GM23338 (cell line): ENCODE measurements at regions not wholly inside any gene's neighbourhood (a gene's known extent, or its start where the extent isn't known, plus 50 kb on each side); places are given as distances from the start of the nearest gene placed in this dataset.

ENCODE experiments used
- ATAC-seq: fragments of 200-7000 bp; cut with Tn5 transposase; 3 replicates; pipeline ENCODE4 v1.9.1; 2020
- DNase-seq: peaks from one replicate; pipeline ENCODE4 v3.0.0-alpha.2; 2015; ENCODE audit warnings: low spot score
- H2AFZ ChIP-seq: fragments of 200-600 bp; sonication (generic); 2 replicates; pipeline ENCODE4 v1.8.0; 2016; ENCODE audit warnings: antibody characterized with exemption, mild to moderate bottlenecking, moderate library complexity
- H3F3A ChIP-seq: fragments of 200-600 bp; sonication (generic); replicated peaks from 2 replicates; pipeline ENCODE4 v1.8.0; 2017; ENCODE audit warnings: antibody characterized with exemption, mixed run types, low read depth
- H3K27ac ChIP-seq: fragments of 200-600 bp; sonication (generic); 2 replicates; pipeline ENCODE4 v1.6.1; 2016; ENCODE audit warnings: low read depth
- H3K27me3 ChIP-seq: fragments of 200-600 bp; sonication (generic); 2 replicates; pipeline ENCODE4 v1.8.0; 2016; ENCODE audit warnings: mild to moderate bottlenecking, mixed run types, moderate library complexity; ENCODE audit not compliant: insufficient read depth
- H3K36me3 ChIP-seq: fragments of 200-600 bp; sonication (generic); 2 replicates; pipeline ENCODE4 v1.8.0; 2016; ENCODE audit warnings: mild to moderate bottlenecking; ENCODE audit not compliant: insufficient read depth
- H3K4me1 ChIP-seq: fragments of 200-600 bp; sonication (generic); 2 replicates; pipeline ENCODE4 v1.8.0; 2016; ENCODE audit warnings: mild to moderate bottlenecking, moderate library complexity; ENCODE audit not compliant: insufficient read depth
- H3K4me2 ChIP-seq: fragments of 200-600 bp; sonication (generic); 2 replicates; pipeline ENCODE4 v1.7.1; 2017; ENCODE audit warnings: mixed run types
- H3K4me3 ChIP-seq: fragments of 200-600 bp; sonication (generic); 2 replicates; pipeline ENCODE4 v1.6.1; 2016; ENCODE audit warnings: mixed run types
- H3K79me2 ChIP-seq: fragments of 200-600 bp; sonication (generic); replicated peaks from 2 replicates; pipeline ENCODE4 v1.8.0; 2017; ENCODE audit warnings: mild to moderate bottlenecking; ENCODE audit not compliant: insufficient read depth
- H3K9me2 ChIP-seq: fragments of 200-600 bp; sonication (generic); 2 replicates; pipeline ENCODE4 v1.8.0; 2017; ENCODE audit not compliant: insufficient read depth
- H4K20me1 ChIP-seq: fragments of 200-600 bp; sonication (generic); replicated peaks from 2 replicates; pipeline ENCODE4 v1.8.0; 2017; ENCODE audit warnings: mild to moderate bottlenecking; ENCODE audit not compliant: insufficient read depth
- H3K27ac Mint-ChIP-seq: 2 replicates; pipeline ENCODE4 v1.8.0; 2020; ENCODE audit warnings: inconsistent platforms, mild to moderate bottlenecking, moderate library complexity, mixed read lengths
- H3K27me3 Mint-ChIP-seq: 3 replicates; pipeline ENCODE4 v1.8.0; 2022; ENCODE audit warnings: low read depth, mild to moderate bottlenecking, moderate library complexity, mixed read lengths, inconsistent platforms; ENCODE audit not compliant: insufficient read depth, poor library complexity
- H3K36me3 Mint-ChIP-seq: 3 replicates; pipeline ENCODE4 v1.8.0; 2021; ENCODE audit warnings: low read depth, mild to moderate bottlenecking, inconsistent platforms, moderate library complexity, mixed read lengths
- H3K4me1 Mint-ChIP-seq: 3 replicates; pipeline ENCODE4 v1.8.0; 2020; ENCODE audit warnings: mild to moderate bottlenecking, inconsistent platforms, mixed read lengths
- H3K4me3 Mint-ChIP-seq: 3 replicates; pipeline ENCODE4 v1.8.0; 2021; ENCODE audit warnings: moderate library complexity, mild to moderate bottlenecking, inconsistent platforms, mixed read lengths
- H3K9me3 Mint-ChIP-seq: 3 replicates; pipeline ENCODE4 v1.8.0; 2020; ENCODE audit warnings: moderate library complexity, mild to moderate bottlenecking, inconsistent platforms, mixed read lengths
- CREB1 ChIP-seq: fragments of 250-450 bp; sonication (Bioruptor Pico); IDR thresholded peaks from 2 replicates; pipeline ENCODE4 v1.5.0; 2020; ENCODE audit warnings: low read depth, mild to moderate bottlenecking, moderate library complexity
- CTCF ChIP-seq, 2 experiments: fragments of 200-600 bp in 1 of 2; sonication (generic) in 1 of 2; conservative IDR thresholded peaks; 2 replicates each; pipeline versions ENCODE4 v1.5.1 to v1.6.1; 2016 to 2017; ENCODE audit warnings: antibody characterized with exemption in 2 of 2, low read depth in 2 of 2, mild to moderate bottlenecking in 2 of 2, moderate library complexity in 1 of 2
- ETS1 ChIP-seq: IDR thresholded peaks from 2 replicates; pipeline ENCODE4 v1.6.1; 2016; ENCODE audit warnings: antibody characterized with exemption
- EZH2 ChIP-seq: fragments of 200-600 bp; sonication (generic); IDR thresholded peaks from one replicate; pipeline ENCODE4 v1.8.0; 2017; ENCODE audit warnings: antibody characterized with exemption, mild to moderate bottlenecking, low read depth; ENCODE audit not compliant: unreplicated experiment
- EZH2phosphoT487 ChIP-seq: fragments of 200-600 bp; sonication (generic); IDR thresholded peaks from one replicate; pipeline ENCODE4 v1.8.1; 2018; ENCODE audit warnings: antibody characterized with exemption; ENCODE audit not compliant: unreplicated experiment
- JUNB ChIP-seq: IDR thresholded peaks from one replicate; pipeline ENCODE4 v1.6.1; 2016; ENCODE audit warnings: antibody characterized with exemption; ENCODE audit not compliant: unreplicated experiment
- NANOG ChIP-seq: IDR thresholded peaks from 2 replicates; pipeline ENCODE4 v1.6.1; 2016; ENCODE audit warnings: antibody characterized with exemption, borderline replicate concordance
- POLR2AphosphoS5 ChIP-seq: IDR thresholded peaks from 2 replicates; pipeline ENCODE4 v1.6.1; 2016; ENCODE audit warnings: antibody characterized with exemption, low read depth
- REST ChIP-seq: IDR thresholded peaks from one replicate; pipeline ENCODE4 v1.6.1; 2018; ENCODE audit warnings: antibody characterized with exemption; ENCODE audit not compliant: unreplicated experiment
- STAT1 ChIP-seq: IDR thresholded peaks from one replicate; pipeline ENCODE4 v1.6.1; 2016; ENCODE audit warnings: antibody characterized with exemption; ENCODE audit not compliant: unreplicated experiment
- ZNF114 ChIP-seq: fragments of 250-450 bp; sonication (Bioruptor Pico); IDR thresholded peaks from 2 replicates; pipeline ENCODE4 v1.5.0; 2020; ENCODE audit warnings: mild to moderate bottlenecking, moderate library complexity
- ZNF331 ChIP-seq: fragments of 250-450 bp; sonication (Bioruptor Pico); IDR thresholded peaks from 2 replicates; pipeline ENCODE4 v1.5.0; 2020; ENCODE audit warnings: low read depth, mild to moderate bottlenecking, moderate library complexity
- ZNF462 ChIP-seq: fragments of 250-450 bp; sonication (Bioruptor Pico); IDR thresholded peaks from 2 replicates; pipeline ENCODE4 v1.5.0; 2020; ENCODE audit warnings: mild to moderate bottlenecking, moderate library complexity

- Histone ChIP-seq H3K4me2 (no peak overlapping the region), H3F3A (no peaks in the 10 kb centered on the region), H3K4me1 (no peaks in the 10 kb centered on the region), H3K36me3 (no peaks in the 10 kb centered on the region), H3K9me2 (no peaks in the 10 kb centered on the region), H3K79me2 (no peaks in the 10 kb centered on the region), H3K4me3 (no peak overlapping the region), H3K27ac (no peak overlapping the region), H2AFZ (no peak overlapping the region), H3K27me3 (no peaks in the 10 kb centered on the region), H4K20me1 (no peaks in the 10 kb centered on the region)
- no peak overlapping the region for H3K27ac Mint-ChIP-seq
- H3K27me3 Mint-ChIP-seq = peaks cover 16% of the 10 kb centered on the region
- H3K4me3 Mint-ChIP-seq = no peak overlapping the region
- ATAC-seq = no peak
- no peak for DNase-seq
- TF ChIP-seq ZNF462 (no peak), POLR2AphosphoS5 (no peak), ZNF114 (CRISPR knock-in tag) (no peak), NANOG (no peak), CREB1 (CRISPR knock-in tag) (no peak), REST (no peak), ETS1 (no peak), JUNB (no peak), EZH2phosphoT487 (no peak), STAT1 (no peak), ZNF331 (CRISPR knock-in tag) (no peak), EZH2 (no peak), CTCF (conservative IDR thresholded peaks at IDR 0.05; ENCODE audit: low read depth in 2 of 2) (no peak)
- H3K4me1 Mint-ChIP-seq = no peaks in the 10 kb centered on the region; the same call in 2 of the 3 replicates
- no peaks in the 10 kb centered on the region for H3K9me3 Mint-ChIP-seq
- no peaks in the 10 kb centered on the region for H3K36me3 Mint-ChIP-seq
These were observed 137.1 kb downstream of the ACTL8 start for GRCh38 chr1:17892225-17892624.
